ENCODE measurements at regions not wholly inside any gene's neighbourhood (a gene's known extent, or its start where the extent isn't known, plus 50 kb on each side); places are given as distances from the start of the nearest gene placed in this dataset.
"Not testable (repeated sequence)": the region's sequence is repeated elsewhere in the genome, so short reads cannot be mapped to it uniquely, and the experiment has no call there.

GRCh38 chr5:126267438-126267837, 155.8 kb upstream of the GRAMD2B start:
- Mint-ChIP-seq H3K27me3 (ENCODE audit: insufficient read depth) (no peaks in the 10 kb centered on the region), H3K27ac (no peak overlapping the region)

GRCh38 chr5:126268697-126269315, 154.4 kb upstream of the GRAMD2B start:
- H3K27ac Mint-ChIP-seq: no peak overlapping the region
- H3K4me3 Mint-ChIP-seq: no peak overlapping the region
- DNase-seq (ENCODE audit: low spot score): no peak
- H3K27me3 Mint-ChIP-seq (ENCODE audit: insufficient read depth): no peaks in the 10 kb centered on the region
- no peaks in the 10 kb centered on the region for H3K36me3 Mint-ChIP-seq (ENCODE audit: low read depth)
- intact Hi-C loops (cut with micrococcal nuclease): no loop called here
- no peaks in the 10 kb centered on the region for H3K9me3 Mint-ChIP-seq
- no peaks in the 10 kb centered on the region for H3K4me1 Mint-ChIP-seq (ENCODE audit: low read depth)

More at GRCh38 chr5:126267438-126267837, 155.8 kb upstream of the GRAMD2B start:
- intact Hi-C loops (cut with micrococcal nuclease): no loop called here
- H3K4me3 Mint-ChIP-seq: no peak overlapping the region
- H3K9me3 Mint-ChIP-seq: no peaks in the 10 kb centered on the region
- H3K4me1 Mint-ChIP-seq (ENCODE audit: low read depth): no peaks in the 10 kb centered on the region
- H3K36me3 Mint-ChIP-seq (ENCODE audit: low read depth): no peaks in the 10 kb centered on the region
- no peak for DNase-seq (ENCODE audit: low spot score)

GRCh38 chr5:126269511-126269910, 153.7 kb upstream of the GRAMD2B start:
- no peak overlapping the region for H3K4me3 Mint-ChIP-seq
- no peaks in the 10 kb centered on the region for H3K9me3 Mint-ChIP-seq
- no peaks in the 10 kb centered on the region for H3K4me1 Mint-ChIP-seq (ENCODE audit: low read depth)
- H3K36me3 Mint-ChIP-seq (ENCODE audit: low read depth): no peaks in the 10 kb centered on the region
- intact Hi-C loops (cut with micrococcal nuclease): no loop called here
- H3K27me3 Mint-ChIP-seq (ENCODE audit: insufficient read depth): no peaks in the 10 kb centered on the region
- H3K27ac Mint-ChIP-seq: no peak overlapping the region
- no peak for DNase-seq (ENCODE audit: low spot score)

GRCh38 chr5:126271141-126271540, 152.1 kb upstream of the GRAMD2B start:
- H3K27me3 Mint-ChIP-seq (ENCODE audit: insufficient read depth): no peaks in the 10 kb centered on the region
- no peaks in the 10 kb centered on the region for H3K36me3 Mint-ChIP-seq (ENCODE audit: low read depth)
- no peak for DNase-seq (ENCODE audit: low spot score)

GRCh38 chr5:126274076-126274762, 149.0 kb upstream of the GRAMD2B start:
- no peaks in the 10 kb centered on the region for H3K36me3 Mint-ChIP-seq (ENCODE audit: low read depth)
- no peak for DNase-seq (ENCODE audit: low spot score)
- no peak overlapping the region for H3K4me3 Mint-ChIP-seq
- no peaks in the 10 kb centered on the region for H3K4me1 Mint-ChIP-seq (ENCODE audit: low read depth)
- H3K27ac Mint-ChIP-seq: no peak overlapping the region
- H3K27me3 Mint-ChIP-seq (ENCODE audit: insufficient read depth): no peaks in the 10 kb centered on the region
- intact Hi-C loops (cut with micrococcal nuclease): no loop called here
- H3K9me3 Mint-ChIP-seq: no peaks in the 10 kb centered on the region

More at GRCh38 chr5:126271141-126271540, 152.1 kb upstream of the GRAMD2B start:
- intact Hi-C loops (cut with micrococcal nuclease): no loop called here
- H3K27ac Mint-ChIP-seq: no peak overlapping the region
- no peak overlapping the region for H3K4me3 Mint-ChIP-seq
- no peaks in the 10 kb centered on the region for H3K9me3 Mint-ChIP-seq
- H3K4me1 Mint-ChIP-seq (ENCODE audit: low read depth): no peaks in the 10 kb centered on the region

GRCh38 chr5:126274763-126275125, 148.5 kb upstream of the GRAMD2B start:
- no peak overlapping the region for H3K4me3 Mint-ChIP-seq
- H3K27me3 Mint-ChIP-seq (ENCODE audit: insufficient read depth): no peaks in the 10 kb centered on the region
- H3K4me1 Mint-ChIP-seq (ENCODE audit: low read depth): no peaks in the 10 kb centered on the region
- no peaks in the 10 kb centered on the region for H3K9me3 Mint-ChIP-seq
- DNase-seq (ENCODE audit: low spot score): no peak
- no peaks in the 10 kb centered on the region for H3K36me3 Mint-ChIP-seq (ENCODE audit: low read depth)
- intact Hi-C loops (cut with micrococcal nuclease): no loop called here
- no peak overlapping the region for H3K27ac Mint-ChIP-seq

GRCh38 chr5:126277762-126278161, 145.4 kb upstream of the GRAMD2B start:
- no peaks in the 10 kb centered on the region for H3K9me3 Mint-ChIP-seq
- no peaks in the 10 kb centered on the region for H3K4me1 Mint-ChIP-seq (ENCODE audit: low read depth)
- H3K4me3 Mint-ChIP-seq: no peak overlapping the region
- no peak overlapping the region for H3K27ac Mint-ChIP-seq
- H3K27me3 Mint-ChIP-seq (ENCODE audit: insufficient read depth): no peaks in the 10 kb centered on the region
- intact Hi-C loops (cut with micrococcal nuclease): no loop called here
- no peaks in the 10 kb centered on the region for H3K36me3 Mint-ChIP-seq (ENCODE audit: low read depth)
- no peak for DNase-seq (ENCODE audit: low spot score)

GRCh38 chr5:126280343-126280742, 142.9 kb upstream of the GRAMD2B start:
- intact Hi-C loops (cut with micrococcal nuclease): no loop called here
- no peaks in the 10 kb centered on the region for H3K4me1 Mint-ChIP-seq (ENCODE audit: low read depth)
- H3K4me3 Mint-ChIP-seq: no peak overlapping the region
- H3K27me3 Mint-ChIP-seq (ENCODE audit: insufficient read depth): peaks cover under 1% of the 10 kb centered on the region
- no peaks in the 10 kb centered on the region for H3K9me3 Mint-ChIP-seq
- no peak overlapping the region for H3K27ac Mint-ChIP-seq
- DNase-seq (ENCODE audit: low spot score): no peak
- no peaks in the 10 kb centered on the region for H3K36me3 Mint-ChIP-seq (ENCODE audit: low read depth)

- no peak for DNase-seq (ENCODE audit: low spot score)
- intact Hi-C loops (cut with micrococcal nuclease): no loop called here
- H3K9me3 Mint-ChIP-seq: no peaks in the 10 kb centered on the region
- no peak overlapping the region for H3K4me3 Mint-ChIP-seq
- no peak overlapping the region for H3K27ac Mint-ChIP-seq
- no peaks in the 10 kb centered on the region for H3K36me3 Mint-ChIP-seq (ENCODE audit: low read depth)
- peaks cover 2% of the 10 kb centered on the region for H3K27me3 Mint-ChIP-seq (ENCODE audit: insufficient read depth)
- no peaks in the 10 kb centered on the region for H3K4me1 Mint-ChIP-seq (ENCODE audit: low read depth)
These were observed 142.4 kb upstream of the GRAMD2B start for GRCh38 chr5:126280846-126281245.

GRCh38 chr5:126284977-126285696, 138.1 kb upstream of the GRAMD2B start:
- Mint-ChIP-seq H3K9me3 (no peaks in the 10 kb centered on the region), H3K27me3 (ENCODE audit: insufficient read depth) (peaks cover 2% of the 10 kb centered on the region)

GRCh38 chr5:126296121-126296520, 127.1 kb upstream of the GRAMD2B start:
- H3K27ac Mint-ChIP-seq; DNase-seq (ENCODE audit: low spot score); H3K27me3 Mint-ChIP-seq (ENCODE audit: insufficient read depth); H3K4me1 Mint-ChIP-seq (ENCODE audit: low read depth); H3K9me3 Mint-ChIP-seq; H3K36me3 Mint-ChIP-seq (ENCODE audit: low read depth); H3K4me3 Mint-ChIP-seq; intact Hi-C loops (cut with micrococcal nuclease): not testable (repeated sequence)

More at GRCh38 chr5:126284977-126285696, 138.1 kb upstream of the GRAMD2B start:
- Mint-ChIP-seq H3K4me3 (no peak overlapping the region), H3K36me3 (ENCODE audit: low read depth) (no peaks in the 10 kb centered on the region), H3K27ac (no peak overlapping the region), H3K4me1 (ENCODE audit: low read depth) (no peaks in the 10 kb centered on the region)
- intact Hi-C loops (cut with micrococcal nuclease): no loop called here
- no peak for DNase-seq (ENCODE audit: low spot score)

GRCh38 chr5:126300293-126300692, 122.9 kb upstream of the GRAMD2B start:
- Mint-ChIP-seq H3K36me3 (ENCODE audit: low read depth) (no peaks in the 10 kb centered on the region), H3K9me3 (peaks cover 6% of the 10 kb centered on the region), H3K27me3 (ENCODE audit: insufficient read depth) (no peaks in the 10 kb centered on the region), H3K4me1 (ENCODE audit: low read depth) (no peaks in the 10 kb centered on the region), H3K4me3 (no peak overlapping the region), H3K27ac (no peak overlapping the region)
- intact Hi-C loops (cut with micrococcal nuclease): no loop called here
- no peak for DNase-seq (ENCODE audit: low spot score)

GRCh38 chr5:126301056-126301455, 122.2 kb upstream of the GRAMD2B start:
- Mint-ChIP-seq H3K4me1 (ENCODE audit: low read depth) (no peaks in the 10 kb centered on the region), H3K36me3 (ENCODE audit: low read depth) (no peaks in the 10 kb centered on the region), H3K4me3 (no peak overlapping the region), H3K27me3 (ENCODE audit: insufficient read depth) (no peaks in the 10 kb centered on the region), H3K9me3 (peaks cover 6% of the 10 kb centered on the region), H3K27ac (no peak overlapping the region)
- no peak for DNase-seq (ENCODE audit: low spot score)
- intact Hi-C loops (cut with micrococcal nuclease): no loop called here

Data from activated T-helper 1 cell treated with anti-CD3 and anti-CD28 coated beads, Interleukin-12 subunit alpha, Interleukin-12 subunit beta, Interleukin-2, Interleukin-4 antibody, amounts not matched to agents 30 ng/mL and 10 ng/mL and 1 ng/mL, durations not matched to agents 14 hours and 24 hours and 36 hours (primary cell).